Left renal pelvis (tissue), 4 donors: ENCODE measurements at regions not wholly inside any gene's neighbourhood (a gene's known extent, or its start where the extent isn't known, plus 50 kb on each side); places are given as distances from the start of the nearest gene placed in this dataset.

Source experiments
- DNase-seq, 4 donors: peaks; one replicate each; pipeline ENCODE4 v3.0.0-alpha.2; 2013; ENCODE audit warnings: low read depth in 4 of 4, low spot score in 3 of 4

DNA sequence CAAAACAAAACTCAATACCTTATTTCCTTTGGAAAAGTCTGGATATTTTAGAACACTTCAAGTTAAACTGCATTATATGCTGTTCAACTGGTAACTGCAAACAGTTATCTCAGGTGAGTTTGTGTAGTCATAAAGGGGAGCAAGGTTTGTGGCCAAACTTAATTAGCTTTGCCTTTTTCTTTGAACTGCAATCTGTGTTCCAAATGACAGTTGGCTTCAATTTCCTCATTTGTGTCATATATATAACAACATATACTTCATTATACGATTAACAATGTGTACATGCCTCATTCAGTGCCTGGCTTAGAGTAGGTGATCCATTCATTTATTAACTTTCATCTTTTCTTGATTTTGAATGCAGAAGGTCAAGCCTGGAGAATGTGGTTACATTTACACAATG, 55.8 kb downstream of the KCNE4 start:
- DNase-seq = no peak

GRCh38 chr2:223108351-223109050, 56.5 kb downstream of the KCNE4 start:
- DNase-seq = no peak

GRCh38 chr2:223109341-223109740, 57.4 kb downstream of the KCNE4 start:
- DNase-seq = no peak

GRCh38 chr2:223113161-223113560, 61.2 kb downstream of the KCNE4 start:
- DNase-seq = no peak

- DNase-seq = no peak
Observed at GRCh38 chr2:223114170-223114569, 62.2 kb downstream of the KCNE4 start.

- no peak for DNase-seq
Observed at GRCh38 chr2:223114917-223115316, 62.9 kb downstream of the KCNE4 start.

DNA sequence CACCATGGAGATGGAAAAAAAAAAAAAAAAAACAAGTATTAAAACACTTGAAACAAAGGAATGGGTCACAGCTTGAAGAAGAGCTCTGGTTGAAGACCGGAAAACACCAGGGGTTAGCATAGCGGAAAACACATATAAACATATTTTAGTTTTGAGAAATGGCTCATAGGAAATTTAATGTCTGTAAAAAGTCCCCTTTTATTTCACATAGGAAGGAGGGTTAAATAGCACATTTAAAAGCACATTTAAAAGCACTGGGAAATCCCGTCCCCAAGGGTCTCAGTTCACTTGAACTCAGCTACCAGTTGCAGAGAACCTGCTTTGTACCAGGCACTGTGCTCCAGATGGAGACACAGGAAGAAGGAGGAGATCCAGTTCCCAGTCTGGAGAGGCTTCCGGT, 65.5 kb downstream of the KCNE4 start:
- no peak for DNase-seq

GRCh38 chr2:223121283-223121682, 69.3 kb downstream of the KCNE4 start:
- no peak for DNase-seq

DNA sequence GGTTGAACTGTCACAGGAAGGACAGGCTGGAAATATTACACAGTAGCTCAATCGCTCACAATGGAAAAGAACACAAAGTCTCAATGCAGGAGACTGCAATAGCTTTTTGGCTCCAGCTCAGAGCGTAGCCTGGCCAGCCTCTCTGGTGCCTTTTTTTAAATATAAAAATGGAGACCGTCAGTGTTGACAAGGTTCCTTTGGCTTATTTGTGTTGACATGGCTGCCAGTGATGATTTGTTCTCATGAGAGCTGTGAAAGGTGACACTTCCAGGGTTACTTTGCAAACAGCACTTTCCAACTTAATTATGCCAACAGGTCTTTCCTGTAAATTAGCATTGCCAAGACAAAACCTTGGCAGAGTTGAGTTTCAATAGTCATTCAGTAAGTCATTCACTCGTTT, 70.8 kb downstream of the KCNE4 start:
- DNase-seq = no peak

- DNase-seq = peak in 3 of 4 donors; percentile 26 to 39 (median 30)
Observed at GRCh38 chr2:223123855-223124610, 72.0 kb downstream of the KCNE4 start.

DNA sequence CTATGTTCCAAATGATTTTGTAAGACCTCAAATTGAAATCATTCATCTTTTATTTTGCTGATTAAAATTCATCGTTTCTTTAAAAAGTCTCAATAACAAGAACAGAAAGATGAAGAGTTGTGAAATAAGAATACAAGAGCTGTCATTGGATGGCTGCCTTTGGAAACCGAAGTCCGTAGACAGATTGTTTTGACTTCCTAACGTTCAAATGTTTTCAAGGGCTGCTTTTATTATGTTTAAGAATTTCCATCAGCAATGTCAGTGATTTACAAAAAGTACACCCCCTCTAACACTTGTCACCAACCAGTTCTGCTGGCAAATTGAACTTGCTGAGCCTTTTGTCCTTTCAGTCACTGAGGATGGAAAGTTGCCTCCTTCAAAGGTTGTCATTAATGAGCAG, 89.6 kb downstream of the KCNE4 start:
- DNase-seq = no peak

DNA sequence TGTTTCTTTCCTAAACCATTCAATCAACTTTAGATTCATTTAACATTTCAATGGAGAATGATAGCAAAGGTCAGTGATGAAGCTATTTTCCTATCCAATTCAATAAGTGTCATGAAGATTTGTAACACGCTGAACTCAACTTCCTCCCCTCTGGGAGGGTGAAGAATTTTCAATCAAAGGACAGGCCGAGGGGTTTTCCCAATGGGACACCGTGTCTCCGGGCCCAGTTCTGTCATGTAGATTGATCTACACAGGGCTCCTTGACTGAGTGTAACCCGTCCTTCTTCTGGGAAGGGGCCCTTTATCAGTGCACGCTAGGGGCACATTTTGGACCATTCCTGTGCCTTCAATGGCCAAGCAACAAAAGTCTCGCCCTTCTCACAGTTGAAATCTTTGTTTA, 90.1 kb downstream of the KCNE4 start:
- DNase-seq = no peak

GRCh38 chr2:223147431-223147830, 95.4 kb downstream of the KCNE4 start:
- no peak for DNase-seq

DNA sequence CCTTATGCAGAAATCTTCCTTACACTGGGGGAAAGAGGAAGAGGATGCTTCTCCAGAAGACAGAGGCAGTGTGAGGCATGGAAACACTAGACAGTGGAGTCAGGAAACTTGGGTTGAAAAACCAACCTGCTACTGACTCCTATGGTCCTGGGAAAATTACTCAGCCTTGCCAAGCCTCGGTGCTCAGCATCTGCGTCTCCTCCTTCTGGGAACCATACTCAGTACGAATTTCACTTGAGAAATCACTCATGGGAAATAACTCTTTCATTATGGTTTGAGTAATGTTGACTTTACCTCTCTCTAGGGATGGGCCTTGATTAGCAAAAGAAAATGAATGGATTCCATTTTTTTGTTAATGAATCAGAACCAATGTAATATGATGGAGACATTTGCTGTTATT, 96.5 kb downstream of the KCNE4 start:
- DNase-seq = no peak

DNA sequence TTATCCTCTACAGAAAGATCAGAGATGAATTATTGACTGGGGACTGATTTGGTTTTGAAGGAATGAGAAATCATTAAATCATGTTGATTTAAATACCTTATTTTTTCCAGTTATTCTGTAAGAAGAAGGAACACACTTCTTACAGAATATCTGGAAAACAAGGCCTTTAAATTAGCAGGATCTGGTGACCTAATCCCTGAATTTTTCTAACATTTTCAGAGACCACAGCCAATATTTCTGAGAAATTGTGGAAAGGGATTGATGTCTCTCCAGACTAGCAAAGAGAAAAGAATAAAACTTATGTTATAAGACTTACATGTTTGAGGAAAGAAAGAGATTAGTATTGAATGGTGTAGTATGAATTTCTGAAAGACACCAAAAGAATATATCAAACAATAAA, 104.0 kb downstream of the KCNE4 start:
- DNase-seq = no peak

DNA sequence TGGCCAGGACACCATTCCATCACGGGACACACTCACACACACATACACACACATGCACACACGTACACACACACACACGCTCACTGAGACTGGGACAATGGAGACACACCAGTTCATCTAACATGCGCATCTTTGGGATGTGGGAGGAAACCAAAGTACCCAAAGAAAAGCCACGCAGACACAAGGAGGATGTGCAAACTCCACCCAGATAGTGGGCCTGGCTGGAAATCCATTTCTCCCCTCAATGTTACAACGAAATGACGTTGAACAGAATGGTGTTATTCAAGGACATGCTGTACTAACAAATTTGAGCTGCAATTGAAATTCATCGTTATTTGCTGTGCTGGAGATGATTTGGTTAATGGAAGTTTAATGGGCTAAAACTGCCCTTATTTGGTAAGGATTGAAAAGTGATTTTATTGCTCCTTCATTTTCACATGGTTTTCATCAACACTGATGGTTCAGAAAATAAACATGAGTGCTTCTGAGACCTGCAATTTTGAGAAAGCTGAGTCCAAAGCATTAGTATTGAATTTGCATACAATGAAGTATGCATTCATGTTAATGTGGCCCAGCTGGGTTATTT, 110.0 kb downstream of the KCNE4 start:
- DNase-seq = no peak

GRCh38 chr2:223165423-223166214, 113.6 kb downstream of the KCNE4 start:
- no peak for DNase-seq

- DNase-seq = no peak
Observed at GRCh38 chr2:223166215-223166493, 114.2 kb downstream of the KCNE4 start.

DNA sequence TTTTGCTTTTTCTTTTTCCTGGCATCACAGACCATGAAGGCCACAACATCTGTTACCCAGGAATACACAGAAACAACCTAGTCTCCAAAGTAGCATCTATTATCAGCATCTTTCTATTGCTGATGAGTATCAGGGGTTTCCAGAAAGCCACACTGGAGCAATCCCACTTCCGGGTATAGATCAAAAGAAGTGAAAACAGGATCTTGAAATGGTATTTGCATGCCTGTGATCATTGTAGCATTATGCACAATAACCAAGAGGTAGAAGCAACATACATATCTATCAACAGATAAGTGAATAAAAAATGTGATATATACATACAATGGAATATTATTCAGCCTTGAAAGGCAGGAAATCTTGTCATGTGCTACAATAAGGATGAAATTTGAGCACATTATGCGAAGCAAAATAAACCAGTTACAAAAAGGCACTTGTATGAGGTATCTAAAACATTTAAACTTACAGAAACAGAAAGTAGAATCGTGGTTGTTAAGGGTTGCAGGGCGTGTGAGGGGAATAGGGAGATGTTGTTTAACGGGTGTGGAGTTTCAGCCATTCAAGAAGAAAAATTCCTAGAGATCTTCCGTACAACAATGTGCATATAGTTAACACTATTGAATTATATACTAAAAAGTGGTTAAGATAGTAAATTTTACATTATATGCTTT, 115.1 kb downstream of the KCNE4 start:
- DNase-seq = no peak

- no peak for DNase-seq
Observed at GRCh38 chr2:223169830-223170605, 118.0 kb downstream of the KCNE4 start.
